Activated T-cell treated with anti-CD3 and anti-CD28 coated beads for 1 hour (primary cell): ENCODE measurements at regions not wholly inside any gene's neighbourhood (a gene's known extent, or its start where the extent isn't known, plus 50 kb on each side); places are given as distances from the start of the nearest gene placed in this dataset.

Experiments
- DNase-seq: peaks from one replicate; pipeline ENCODE4 v3.0.0-alpha.2; 2020; ENCODE audit warnings: low read depth

GRCh38 chr1:168918860-168919741, 187.4 kb upstream of the ATP1B1 start:
- no peak for DNase-seq

GRCh38 chr1:168920456-168921094, 185.9 kb upstream of the ATP1B1 start:
- no peak for DNase-seq

- DNase-seq = no peak
Observed at GRCh38 chr1:168921629-168922028, 184.9 kb upstream of the ATP1B1 start.

- DNase-seq = no peak
Observed at GRCh38 chr1:168923521-168924136, 182.9 kb upstream of the ATP1B1 start.

GRCh38 chr1:168924976-168925375, 181.5 kb upstream of the ATP1B1 start:
- no peak for DNase-seq

GRCh38 chr1:168926236-168926635, 180.3 kb upstream of the ATP1B1 start:
- no peak for DNase-seq

- no peak for DNase-seq
Observed at GRCh38 chr1:168932539-168932938, 174.0 kb upstream of the ATP1B1 start.

GRCh38 chr1:168933141-168933805, 173.2 kb upstream of the ATP1B1 start:
- DNase-seq = no peak

GRCh38 chr1:168939110-168939946, 167.2 kb upstream of the ATP1B1 start:
- DNase-seq = no peak

- DNase-seq = no peak
Observed at GRCh38 chr1:168939947-168940223, 166.6 kb upstream of the ATP1B1 start.

- DNase-seq = no peak
Observed at GRCh38 chr1:168941640-168942039, 164.8 kb upstream of the ATP1B1 start.

GRCh38 chr1:168942165-168942564, 164.3 kb upstream of the ATP1B1 start:
- no peak for DNase-seq

- DNase-seq = no peak
Observed at GRCh38 chr1:168945870-168946269, 160.6 kb upstream of the ATP1B1 start.

- no peak for DNase-seq
Observed at GRCh38 chr1:168947041-168947440, 159.4 kb upstream of the ATP1B1 start.

- DNase-seq = no peak
Observed at GRCh38 chr1:168949672-168950071, 156.8 kb upstream of the ATP1B1 start.

- no peak for DNase-seq
Observed at GRCh38 chr1:168957818-168958217, 148.7 kb upstream of the ATP1B1 start.

- DNase-seq = no peak
Observed at GRCh38 chr1:168958562-168959289, 147.8 kb upstream of the ATP1B1 start.

- DNase-seq = no peak
Observed at GRCh38 chr1:168959382-168959781, 147.1 kb upstream of the ATP1B1 start.

GRCh38 chr1:168960114-168960513, 146.4 kb upstream of the ATP1B1 start:
- no peak for DNase-seq

GRCh38 chr1:168960595-168960994, 145.9 kb upstream of the ATP1B1 start:
- no peak for DNase-seq

GRCh38 chr1:168963601-168964000, 142.9 kb upstream of the ATP1B1 start:
- no peak for DNase-seq
